Right lobe of liver (tissue), 6 donors: ENCODE measurements at regions not wholly inside any gene's neighbourhood (a gene's known extent, or its start where the extent isn't known, plus 50 kb on each side); places are given as distances from the start of the nearest gene placed in this dataset.

ENCODE experiments used
- ATAC-seq, 4 donors: fragments of 200-7000 bp; cut with Tn5 transposase; one replicate each; pipeline ENCODE4 v1.9.1; 2020; ENCODE audit warnings: mild to moderate bottlenecking in 4 of 4, moderate library complexity in 4 of 4
- DNase-seq, 3 donors: peaks; one replicate each; pipeline ENCODE4 v3.0.0-alpha.2; 2020
- H3K27ac ChIP-seq, 3 donors: fragments of 200-600 bp; one replicate each; pipeline ENCODE4 v1.8.0; 2022
- H3K27me3 ChIP-seq, 2 donors: fragments of 200-600 bp; one replicate each; pipeline ENCODE4 v1.8.0; 2022
- H3K36me3 ChIP-seq, 4 donors: fragments of 200-600 bp; sonication (generic) in 1 of 4; one replicate each; pipeline versions ENCODE4 v1.5.1 to v1.8.0; 2017 to 2022; ENCODE audit warnings: control low read depth in 1 of 4
- H3K4me1 ChIP-seq, 4 donors: fragments of 200-600 bp; sonication (generic) in 1 of 4; one replicate each; pipeline versions ENCODE4 v1.5.1 to v1.8.0; 2017 to 2022; ENCODE audit warnings: control low read depth in 1 of 4
- H3K4me3 ChIP-seq, 3 donors: fragments of 200-600 bp; one replicate each; pipeline ENCODE4 v1.8.0; 2022
- H3K9me3 ChIP-seq, 4 donors: fragments of 200-600 bp; sonication (generic) in 1 of 4; one replicate each; pipeline versions ENCODE4 v1.5.1 to v1.8.0; 2017 to 2022; ENCODE audit warnings: control low read depth in 1 of 4
- POLR2A ChIP-seq: fragments of 450-650 bp; IDR thresholded peaks from one replicate; pipeline ENCODE4 v1.6.1; 2017; ENCODE audit warnings: antibody characterized with exemption, mild to moderate bottlenecking
- WGBS: methylation state at CpG from one replicate; pipeline ENCODE4 v1.1.6; 2018; ENCODE audit warnings: low coverage, low lambda C conversion rate; ENCODE audit not compliant: insufficient coverage; ENCODE audit errors: missing lambda C conversion rate; 5-methylcytosine and 5-hydroxymethylcytosine counted together
- intact Hi-C, 2 donors: fragments of 100-400 bp; cut with DNase I; formaldehyde crosslinking; loops; one replicate each; pipeline versions ENCODE4 v1.11.2 to v1.14.1; 2022
- TF ChIP-seq, protein P1 (sequence below), 4 donors: fragments of 200-600 bp in 3 of 4; fragments of 450-650 bp in 1 of 4; IDR thresholded peaks; one replicate each; pipeline versions ENCODE4 v1.5.1 to v1.8.0; 2016 to 2022; ENCODE audit warnings: antibody characterized with exemption in 4 of 4, mild to moderate bottlenecking in 2 of 4
- donor health status: DM: no; HTN: yes; CAD: no.
- donor health status: DM: no; HTN: no; CAD: no.
- donor health status: DM: no; HTN: no; CAD: no.
- donor health status: DM: no; HTN: yes; CAD: no.
- donor health status: DM: no; HTN: yes; CAD: no.

DNA sequence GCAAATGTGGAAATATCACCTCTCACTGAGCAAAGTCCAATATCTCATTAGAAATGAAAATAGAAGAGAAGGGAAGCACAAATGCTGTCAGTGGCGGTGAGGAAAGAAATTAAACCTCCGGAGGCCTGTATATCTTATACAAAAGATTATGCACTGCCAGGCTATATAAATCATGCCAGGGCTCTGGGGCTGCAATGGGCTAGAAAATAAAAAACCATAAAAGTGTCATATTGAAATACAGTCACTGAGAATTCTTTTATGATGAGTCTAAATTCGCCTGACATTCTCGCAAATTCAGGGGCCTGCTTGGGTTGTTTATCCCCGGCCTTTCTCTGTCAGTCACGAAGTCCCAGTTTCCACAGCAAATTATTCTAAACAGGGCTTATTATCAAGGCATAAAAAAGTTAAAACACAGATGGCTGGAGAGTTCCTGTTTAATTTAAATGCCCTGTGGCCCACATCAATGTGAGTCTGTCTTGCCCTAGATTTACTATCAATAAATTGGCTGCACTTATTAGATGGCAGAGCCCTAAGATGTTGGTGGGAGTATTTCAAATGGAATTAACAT lies 193.8 kb downstream of the SNX10 start:
- intact Hi-C loops: no loop called here
- WGBS: 80% methylated on average over 6 of the region's 6 CpGs
- no peaks in the 10 kb centered on the region for H3K27me3 ChIP-seq
- DNase-seq: no peak
- H3K9me3 ChIP-seq: no peaks in the 10 kb centered on the region
- H3K27ac ChIP-seq: no peak overlapping the region
- no peak overlapping the region for H3K4me3 ChIP-seq
- no peaks in the 10 kb centered on the region for H3K36me3 ChIP-seq
- ATAC-seq: no peak
- no peak for TF ChIP-seq POLR2A
- TF ChIP-seq, protein P1, sequence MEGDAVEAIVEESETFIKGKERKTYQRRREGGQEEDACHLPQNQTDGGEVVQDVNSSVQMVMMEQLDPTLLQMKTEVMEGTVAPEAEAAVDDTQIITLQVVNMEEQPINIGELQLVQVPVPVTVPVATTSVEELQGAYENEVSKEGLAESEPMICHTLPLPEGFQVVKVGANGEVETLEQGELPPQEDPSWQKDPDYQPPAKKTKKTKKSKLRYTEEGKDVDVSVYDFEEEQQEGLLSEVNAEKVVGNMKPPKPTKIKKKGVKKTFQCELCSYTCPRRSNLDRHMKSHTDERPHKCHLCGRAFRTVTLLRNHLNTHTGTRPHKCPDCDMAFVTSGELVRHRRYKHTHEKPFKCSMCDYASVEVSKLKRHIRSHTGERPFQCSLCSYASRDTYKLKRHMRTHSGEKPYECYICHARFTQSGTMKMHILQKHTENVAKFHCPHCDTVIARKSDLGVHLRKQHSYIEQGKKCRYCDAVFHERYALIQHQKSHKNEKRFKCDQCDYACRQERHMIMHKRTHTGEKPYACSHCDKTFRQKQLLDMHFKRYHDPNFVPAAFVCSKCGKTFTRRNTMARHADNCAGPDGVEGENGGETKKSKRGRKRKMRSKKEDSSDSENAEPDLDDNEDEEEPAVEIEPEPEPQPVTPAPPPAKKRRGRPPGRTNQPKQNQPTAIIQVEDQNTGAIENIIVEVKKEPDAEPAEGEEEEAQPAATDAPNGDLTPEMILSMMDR (IDR thresholded peaks at IDR 0.05): no peak
- no peaks in the 10 kb centered on the region for H3K4me1 ChIP-seq

DNA sequence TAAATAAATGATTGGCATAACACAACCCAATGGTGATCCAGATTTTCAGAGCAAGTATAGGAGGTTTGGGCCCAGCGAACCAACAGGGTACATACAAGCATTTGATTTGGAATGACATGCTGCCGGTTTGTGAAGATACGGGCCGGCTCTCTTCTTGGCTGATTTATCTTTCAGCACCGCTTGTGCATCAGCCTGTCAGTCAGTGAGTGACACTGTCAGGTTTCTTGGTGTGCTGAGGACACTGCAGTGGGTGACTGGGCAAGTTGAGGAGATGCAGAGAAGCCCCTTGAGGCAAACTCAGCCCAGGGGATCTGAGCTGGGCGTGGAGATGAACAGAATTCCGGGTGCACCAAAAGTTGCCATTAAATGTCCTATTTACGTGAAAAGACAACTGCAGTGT lies 194.5 kb downstream of the SNX10 start:
- TF ChIP-seq, protein P1 (IDR thresholded peaks at IDR 0.05): no peak
- no peak for TF ChIP-seq POLR2A
- Histone ChIP-seq H3K27ac (no peak overlapping the region), H3K27me3 (no peaks in the 10 kb centered on the region), H3K9me3 (no peaks in the 10 kb centered on the region), H3K4me1 (no peaks in the 10 kb centered on the region), H3K36me3 (no peaks in the 10 kb centered on the region), H3K4me3 (no peak overlapping the region)
- WGBS: 80% methylated on average over 8 of the region's 8 CpGs
- ATAC-seq: no peak
- no peak for DNase-seq
- intact Hi-C loops: no loop called here

GRCh38 chr7:26487780-26488515 lies 196.3 kb downstream of the SNX10 start:
- TF ChIP-seq, protein P1 (IDR thresholded peaks at IDR 0.05): no peak
- no peak for TF ChIP-seq POLR2A
- DNase-seq (no peak), ATAC-seq (peak in 1 of 4 donors; percentile 14)
- no peak overlapping the region for H3K4me3 ChIP-seq
- H3K27me3 ChIP-seq: no peaks in the 10 kb centered on the region
- H3K27ac ChIP-seq: no peak overlapping the region
- no peaks in the 10 kb centered on the region for H3K4me1 ChIP-seq
- intact Hi-C loops: no loop called here
- H3K9me3 ChIP-seq: no peaks in the 10 kb centered on the region
- WGBS: 100% methylated on average over 2 of the region's 5 CpGs
- H3K36me3 ChIP-seq: no peaks in the 10 kb centered on the region

DNA sequence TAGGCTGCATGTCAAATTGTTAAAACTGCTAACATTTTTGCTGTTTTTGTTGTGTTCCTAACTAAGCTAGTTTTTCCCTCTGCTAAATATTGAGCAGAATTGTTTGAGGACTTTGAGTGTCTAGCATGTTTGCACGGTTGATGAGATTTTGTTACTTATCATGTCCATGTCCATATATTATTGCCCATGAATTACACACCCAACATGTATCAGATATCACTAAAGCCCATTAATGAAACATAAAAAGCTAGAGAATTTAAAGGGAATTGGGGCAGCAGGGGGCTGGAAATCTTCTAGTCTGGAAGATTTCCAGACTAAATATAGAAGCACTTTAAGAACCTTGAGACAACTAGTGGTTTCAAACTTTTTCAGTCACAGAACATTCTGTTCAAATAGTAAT lies 197.7 kb downstream of the SNX10 start:
- ATAC-seq: no peak

More for the DNA sequence above, 197.7 kb downstream of the SNX10 start:
- intact Hi-C loops: no loop called here
- Histone ChIP-seq H3K27me3 (no peaks in the 10 kb centered on the region), H3K27ac (no peak overlapping the region), H3K4me1 (no peaks in the 10 kb centered on the region), H3K36me3 (no peaks in the 10 kb centered on the region), H3K4me3 (no peak overlapping the region), H3K9me3 (no peaks in the 10 kb centered on the region)
- no peak for DNase-seq
- no peak for TF ChIP-seq POLR2A
- TF ChIP-seq, protein P1 (IDR thresholded peaks at IDR 0.05): no peak
- WGBS: 69% methylated on average over 1 of the region's 1 CpG
